Right lobe of liver (tissue), 6 donors: ENCODE measurements at regions not wholly inside any gene's neighbourhood (a gene's known extent, or its start where the extent isn't known, plus 50 kb on each side); places are given as distances from the start of the nearest gene placed in this dataset.

ENCODE experiments used
- ATAC-seq, 4 donors: fragments of 200-7000 bp; cut with Tn5 transposase; one replicate each; pipeline ENCODE4 v1.9.1; 2020; ENCODE audit warnings: mild to moderate bottlenecking in 4 of 4, moderate library complexity in 4 of 4
- DNase-seq, 3 donors: peaks; one replicate each; pipeline ENCODE4 v3.0.0-alpha.2; 2020
- H3K27ac ChIP-seq, 3 donors: fragments of 200-600 bp; one replicate each; pipeline ENCODE4 v1.8.0; 2022
- H3K27me3 ChIP-seq, 2 donors: fragments of 200-600 bp; one replicate each; pipeline ENCODE4 v1.8.0; 2022
- H3K36me3 ChIP-seq, 4 donors: fragments of 200-600 bp; sonication (generic) in 1 of 4; one replicate each; pipeline versions ENCODE4 v1.5.1 to v1.8.0; 2017 to 2022; ENCODE audit warnings: control low read depth in 1 of 4
- H3K4me1 ChIP-seq, 4 donors: fragments of 200-600 bp; sonication (generic) in 1 of 4; one replicate each; pipeline versions ENCODE4 v1.5.1 to v1.8.0; 2017 to 2022; ENCODE audit warnings: control low read depth in 1 of 4
- H3K4me3 ChIP-seq, 3 donors: fragments of 200-600 bp; one replicate each; pipeline ENCODE4 v1.8.0; 2022
- H3K9me3 ChIP-seq, 4 donors: fragments of 200-600 bp; sonication (generic) in 1 of 4; one replicate each; pipeline versions ENCODE4 v1.5.1 to v1.8.0; 2017 to 2022; ENCODE audit warnings: control low read depth in 1 of 4
- CTCF ChIP-seq, 4 donors: fragments of 200-600 bp in 3 of 4; fragments of 450-650 bp in 1 of 4; IDR thresholded peaks; one replicate each; pipeline versions ENCODE4 v1.5.1 to v1.8.0; 2016 to 2022; ENCODE audit warnings: antibody characterized with exemption in 4 of 4, mild to moderate bottlenecking in 2 of 4
- POLR2A ChIP-seq: fragments of 450-650 bp; IDR thresholded peaks from one replicate; pipeline ENCODE4 v1.6.1; 2017; ENCODE audit warnings: antibody characterized with exemption, mild to moderate bottlenecking
- WGBS: methylation state at CpG from one replicate; pipeline ENCODE4 v1.1.6; 2018; ENCODE audit warnings: low coverage, low lambda C conversion rate; ENCODE audit not compliant: insufficient coverage; ENCODE audit errors: missing lambda C conversion rate; 5-methylcytosine and 5-hydroxymethylcytosine counted together
- intact Hi-C, 2 donors: fragments of 100-400 bp; cut with DNase I; formaldehyde crosslinking; loops; one replicate each; pipeline versions ENCODE4 v1.11.2 to v1.14.1; 2022
- donor health status: DM: no; HTN: yes; CAD: no.
- donor health status: DM: no; HTN: no; CAD: no.
- donor health status: DM: no; HTN: no; CAD: no.
- donor health status: DM: no; HTN: yes; CAD: no.
- donor health status: DM: no; HTN: yes; CAD: no.

GRCh38 chr2:223228871-223229270, 176.9 kb downstream of the KCNE4 start:
- Histone ChIP-seq H3K27me3 (no peaks in the 10 kb centered on the region), H3K4me3 (no peak overlapping the region), H3K36me3 (no peaks in the 10 kb centered on the region), H3K4me1 (no peaks in the 10 kb centered on the region), H3K27ac (no peak overlapping the region), H3K9me3 (no peaks in the 10 kb centered on the region)
- intact Hi-C loops, result no loop called here
- TF ChIP-seq CTCF (IDR thresholded peaks at IDR 0.05) (no peak), POLR2A (no peak)
- no peak for DNase-seq
- ATAC-seq, result no peak

- DNase-seq (no peak), ATAC-seq (no peak)
- Histone ChIP-seq H3K27me3 (no peaks in the 10 kb centered on the region), H3K9me3 (no peaks in the 10 kb centered on the region), H3K27ac (no peak overlapping the region), H3K4me3 (no peak overlapping the region), H3K4me1 (no peaks in the 10 kb centered on the region), H3K36me3 (no peaks in the 10 kb centered on the region)
- WGBS, result 45% methylated on average over 2 of the region's 2 CpGs
- no peak for TF ChIP-seq CTCF (IDR thresholded peaks at IDR 0.05)
- no peak for TF ChIP-seq POLR2A
- intact Hi-C loops, result no loop called here
Measured at GRCh38 chr2:223230352-223230751, 178.4 kb downstream of the KCNE4 start.

- Histone ChIP-seq H3K9me3 (no peaks in the 10 kb centered on the region), H3K4me1 (no peaks in the 10 kb centered on the region), H3K27ac (no peak overlapping the region), H3K36me3 (no peaks in the 10 kb centered on the region), H3K4me3 (no peak overlapping the region), H3K27me3 (no peaks in the 10 kb centered on the region)
- DNase-seq (no peak), ATAC-seq (no peak)
- intact Hi-C loops, result no loop called here
- WGBS, result 43% methylated on average over 1 of the region's 1 CpG
- TF ChIP-seq POLR2A (no peak), CTCF (IDR thresholded peaks at IDR 0.05) (no peak)
Measured at GRCh38 chr2:223232285-223232684, 180.3 kb downstream of the KCNE4 start.

GRCh38 chr2:223232896-223233295, 180.9 kb downstream of the KCNE4 start:
- DNase-seq (no peak), ATAC-seq (no peak)
- Histone ChIP-seq H3K4me1 (no peaks in the 10 kb centered on the region), H3K27me3 (no peaks in the 10 kb centered on the region), H3K36me3 (no peaks in the 10 kb centered on the region), H3K4me3 (no peak overlapping the region), H3K9me3 (no peaks in the 10 kb centered on the region), H3K27ac (no peak overlapping the region)
- TF ChIP-seq CTCF (IDR thresholded peaks at IDR 0.05), result no peak
- TF ChIP-seq POLR2A, result no peak
- intact Hi-C loops, result no loop called here
- WGBS, result 50% methylated on average over 2 of the region's 2 CpGs

- Histone ChIP-seq H3K36me3 (no peaks in the 10 kb centered on the region), H3K27me3 (no peaks in the 10 kb centered on the region), H3K27ac (no peak overlapping the region), H3K4me1 (no peaks in the 10 kb centered on the region), H3K4me3 (no peak overlapping the region), H3K9me3 (no peaks in the 10 kb centered on the region)
- WGBS, result 33% methylated on average over 2 of the region's 2 CpGs
- no peak for DNase-seq
- no peak for TF ChIP-seq POLR2A
- no peak for TF ChIP-seq CTCF (IDR thresholded peaks at IDR 0.05)
- intact Hi-C loops, result no loop called here
- no peak for ATAC-seq
Measured at GRCh38 chr2:223235986-223236385, 184.0 kb downstream of the KCNE4 start.
